Activated T-helper 1 cell treated with anti-CD3 and anti-CD28 coated beads, Interleukin-12 subunit alpha, Interleukin-12 subunit beta, Interleukin-2, Interleukin-4 antibody, amounts not matched to agents 30 ng/mL and 10 ng/mL and 1 ng/mL, durations not matched to agents 14 hours and 24 hours and 36 hours (primary cell): ENCODE measurements at regions not wholly inside any gene's neighbourhood (a gene's known extent, or its start where the extent isn't known, plus 50 kb on each side); places are given as distances from the start of the nearest gene placed in this dataset.

Source experiments
- DNase-seq: peaks from one replicate; pipeline ENCODE4 v3.0.0; 2021; ENCODE audit warnings: low spot score
- H3K27ac Mint-ChIP-seq: one replicate; pipeline ENCODE4 v1.8.0; 2021; ENCODE audit warnings: mild to moderate bottlenecking, mixed read lengths
- H3K27me3 Mint-ChIP-seq: one replicate; pipeline ENCODE4 v1.8.0; 2022; ENCODE audit warnings: mild to moderate bottlenecking, moderate library complexity, mixed read lengths; ENCODE audit not compliant: insufficient read depth
- H3K36me3 Mint-ChIP-seq: one replicate; pipeline ENCODE4 v1.8.0; 2021; ENCODE audit warnings: low read depth, mixed read lengths
- H3K4me1 Mint-ChIP-seq: one replicate; pipeline ENCODE4 v1.8.0; 2021; ENCODE audit warnings: low read depth, mixed read lengths
- H3K4me3 Mint-ChIP-seq: one replicate; pipeline ENCODE4 v1.8.0; 2021; ENCODE audit warnings: mild to moderate bottlenecking, moderate library complexity, mixed read lengths
- H3K9me3 Mint-ChIP-seq: one replicate; pipeline ENCODE4 v1.8.0; 2021; ENCODE audit warnings: mixed read lengths
- intact Hi-C: fragments of 100-400 bp; cut with micrococcal nuclease; formaldehyde crosslinking; loops from one replicate; pipeline ENCODE4 v1.15.1; 2024

DNA sequence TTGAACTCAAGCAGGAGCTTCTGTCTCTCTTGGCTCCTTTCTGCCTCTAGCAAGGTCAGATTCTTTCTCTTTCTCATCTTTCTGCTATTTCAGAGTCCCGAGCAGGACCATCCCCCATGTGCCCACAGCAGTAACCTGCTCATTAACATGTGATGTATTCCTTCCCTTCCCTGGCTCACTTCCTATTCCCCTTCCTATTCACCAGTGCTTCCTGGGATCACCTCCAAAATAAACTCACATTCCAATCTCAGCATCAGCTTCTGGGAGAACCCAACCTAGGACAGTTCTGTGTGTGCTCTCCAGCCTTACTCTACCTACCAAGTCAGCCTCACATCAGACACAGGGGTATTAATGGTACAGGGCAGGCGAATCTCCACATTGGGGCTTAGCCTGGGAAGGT is 546.4 kb upstream of the SALL1 start:
- peaks cover 15% of the 10 kb centered on the region for H3K9me3 Mint-ChIP-seq
- H3K27me3 Mint-ChIP-seq = no peaks in the 10 kb centered on the region
- intact Hi-C loops = no loop called here
- H3K27ac Mint-ChIP-seq = no peak overlapping the region
- H3K36me3 Mint-ChIP-seq = no peaks in the 10 kb centered on the region
- H3K4me1 Mint-ChIP-seq = no peaks in the 10 kb centered on the region
- DNase-seq = no peak
- H3K4me3 Mint-ChIP-seq = no peak overlapping the region

DNA sequence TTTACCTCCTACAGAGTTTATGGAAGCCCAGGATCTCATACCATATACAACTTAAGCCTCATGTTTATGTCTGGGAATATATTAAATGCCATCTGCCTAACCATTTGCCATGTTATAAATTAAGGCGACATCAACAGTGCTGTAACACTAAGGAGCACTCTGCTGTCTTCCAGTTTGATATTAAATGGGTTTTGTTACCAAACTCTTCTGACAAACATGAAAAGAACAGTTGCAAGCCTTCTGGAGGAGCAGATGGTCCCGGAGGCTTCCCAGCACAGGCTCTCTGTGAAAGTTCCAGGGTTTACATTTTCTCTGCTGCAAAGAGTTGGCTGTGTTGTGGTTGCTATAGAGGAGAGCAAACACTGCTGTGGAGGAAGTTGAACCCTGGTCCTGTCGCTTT is 545.3 kb upstream of the SALL1 start:
- no peaks in the 10 kb centered on the region for H3K36me3 Mint-ChIP-seq
- no peak for DNase-seq
- no peak overlapping the region for H3K4me3 Mint-ChIP-seq
- H3K9me3 Mint-ChIP-seq = peaks cover 12% of the 10 kb centered on the region
- no peaks in the 10 kb centered on the region for H3K4me1 Mint-ChIP-seq
- H3K27ac Mint-ChIP-seq = no peak overlapping the region
- H3K27me3 Mint-ChIP-seq = no peaks in the 10 kb centered on the region
- intact Hi-C loops = no loop called here

GRCh38 chr16:51691109-51691508 is 540.0 kb upstream of the SALL1 start:
- no peak for DNase-seq
- intact Hi-C loops = no loop called here
- Mint-ChIP-seq H3K36me3 (no peaks in the 10 kb centered on the region), H3K27ac (no peak overlapping the region), H3K27me3 (no peaks in the 10 kb centered on the region), H3K4me3 (no peak overlapping the region), H3K9me3 (peaks cover 24% of the 10 kb centered on the region), H3K4me1 (no peaks in the 10 kb centered on the region)

DNA sequence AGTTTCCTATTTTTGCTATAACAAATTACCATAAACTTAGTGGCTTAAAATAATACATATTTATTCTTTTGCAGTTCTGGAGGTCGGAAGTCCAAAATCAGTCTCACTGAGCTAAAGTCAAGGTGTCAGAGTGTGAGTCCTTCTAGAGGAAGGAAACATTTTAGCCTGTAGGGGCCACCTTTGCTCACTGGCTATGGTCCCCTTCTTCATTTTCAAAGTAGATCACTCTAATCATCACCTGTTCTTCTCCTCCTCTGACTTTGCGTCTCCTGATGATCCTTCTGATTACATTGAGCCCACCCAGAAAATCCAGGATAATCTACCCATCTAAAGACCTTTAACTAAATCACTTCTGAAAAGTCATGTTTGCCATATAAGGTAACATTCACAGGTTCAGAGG is 534.4 kb upstream of the SALL1 start:
- no peak overlapping the region for H3K27ac Mint-ChIP-seq
- H3K4me1 Mint-ChIP-seq = no peaks in the 10 kb centered on the region
- no peak for DNase-seq
- no peak overlapping the region for H3K4me3 Mint-ChIP-seq
- no peaks in the 10 kb centered on the region for H3K36me3 Mint-ChIP-seq
- peaks cover 24% of the 10 kb centered on the region for H3K9me3 Mint-ChIP-seq
- no peaks in the 10 kb centered on the region for H3K27me3 Mint-ChIP-seq
- intact Hi-C loops = no loop called here

DNA sequence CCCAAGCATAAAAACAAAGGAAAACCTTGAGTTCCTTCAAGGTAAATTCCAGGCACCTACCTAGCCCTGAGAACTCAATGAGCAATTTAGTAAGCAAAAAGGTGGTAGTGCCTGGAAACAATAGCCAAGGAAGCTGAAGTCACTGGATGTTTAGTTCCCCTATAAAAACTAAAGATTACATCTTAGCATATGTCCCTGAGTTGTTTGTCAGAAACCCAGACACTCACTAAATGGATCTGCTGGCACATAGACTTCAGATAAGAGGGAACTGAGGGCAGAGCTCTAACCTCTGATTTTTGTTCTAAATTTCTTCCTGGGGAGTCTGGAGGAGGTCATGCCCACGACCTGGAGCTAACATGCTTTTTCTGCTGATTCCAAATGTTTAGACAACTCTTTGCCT is 532.8 kb upstream of the SALL1 start:
- intact Hi-C loops = no loop called here
- peaks cover 21% of the 10 kb centered on the region for H3K9me3 Mint-ChIP-seq

DNA sequence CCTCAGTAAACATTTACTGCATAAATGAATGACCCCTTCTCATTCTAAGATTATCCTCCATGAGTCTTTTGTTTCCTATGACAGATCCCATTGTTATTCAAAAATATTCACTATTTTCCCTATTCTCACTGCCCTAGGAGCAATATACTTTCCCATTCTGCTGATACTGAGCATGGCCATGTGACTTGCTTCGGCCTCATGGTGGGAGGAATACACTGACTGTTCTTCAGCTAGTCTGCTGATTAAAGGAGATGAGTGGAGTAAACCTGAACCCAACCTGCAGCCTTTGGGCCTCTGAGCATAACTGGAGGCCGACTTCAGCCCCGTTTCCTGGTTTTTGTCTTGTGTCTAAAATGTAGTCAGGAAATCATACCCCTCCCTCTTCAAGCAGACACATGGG is 531.8 kb upstream of the SALL1 start:
- Mint-ChIP-seq H3K4me3 (no peak overlapping the region), H3K9me3 (peaks cover 24% of the 10 kb centered on the region), H3K27me3 (no peaks in the 10 kb centered on the region), H3K36me3 (no peaks in the 10 kb centered on the region), H3K4me1 (no peaks in the 10 kb centered on the region), H3K27ac (no peak overlapping the region)
- intact Hi-C loops = no loop called here
- no peak for DNase-seq

More for the DNA sequence above, 532.8 kb upstream of the SALL1 start:
- Mint-ChIP-seq H3K4me1 (no peaks in the 10 kb centered on the region), H3K4me3 (no peak overlapping the region), H3K36me3 (no peaks in the 10 kb centered on the region), H3K27ac (no peak overlapping the region), H3K27me3 (no peaks in the 10 kb centered on the region)
- no peak for DNase-seq

GRCh38 chr16:51674615-51675014 is 523.5 kb upstream of the SALL1 start:
- intact Hi-C loops = no loop called here
- H3K27ac Mint-ChIP-seq = no peak overlapping the region
- peaks cover 27% of the 10 kb centered on the region for H3K9me3 Mint-ChIP-seq
- H3K36me3 Mint-ChIP-seq = no peaks in the 10 kb centered on the region
- no peaks in the 10 kb centered on the region for H3K27me3 Mint-ChIP-seq
- H3K4me3 Mint-ChIP-seq = no peak overlapping the region
- no peaks in the 10 kb centered on the region for H3K4me1 Mint-ChIP-seq
- no peak for DNase-seq

GRCh38 chr16:51670527-51670926 is 519.5 kb upstream of the SALL1 start:
- H3K9me3 Mint-ChIP-seq = peaks cover 34% of the 10 kb centered on the region
- no peak overlapping the region for H3K27ac Mint-ChIP-seq
- H3K4me1 Mint-ChIP-seq = no peaks in the 10 kb centered on the region
- no peak for DNase-seq
- H3K4me3 Mint-ChIP-seq = no peak overlapping the region
- H3K36me3 Mint-ChIP-seq = no peaks in the 10 kb centered on the region
- H3K27me3 Mint-ChIP-seq = no peaks in the 10 kb centered on the region
- intact Hi-C loops = no loop called here

DNA sequence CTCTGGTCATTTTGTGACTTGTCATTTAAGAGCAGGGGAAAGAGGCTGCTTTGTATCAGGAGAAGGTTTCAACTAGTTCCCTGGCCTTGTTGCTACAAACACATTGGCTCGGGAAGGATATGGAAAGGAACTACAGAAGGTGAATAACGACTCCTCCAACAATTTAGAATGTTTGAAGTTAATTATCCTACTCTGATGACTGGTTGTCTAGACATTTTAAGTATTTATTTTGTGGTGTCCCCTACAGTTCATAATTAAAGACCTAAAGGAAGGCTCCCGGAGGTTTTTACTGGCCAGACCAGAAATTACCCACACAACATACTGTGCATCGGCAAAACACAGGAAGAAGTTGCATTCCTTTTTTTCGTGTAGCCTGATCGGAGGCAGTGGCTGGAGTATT is 515.8 kb upstream of the SALL1 start:
- intact Hi-C loops = no loop called here
- Mint-ChIP-seq H3K27me3 (no peaks in the 10 kb centered on the region), H3K4me3 (no peak overlapping the region), H3K4me1 (no peaks in the 10 kb centered on the region), H3K27ac (no peak overlapping the region), H3K36me3 (no peaks in the 10 kb centered on the region), H3K9me3 (peaks cover 21% of the 10 kb centered on the region)
- DNase-seq = no peak

DNA sequence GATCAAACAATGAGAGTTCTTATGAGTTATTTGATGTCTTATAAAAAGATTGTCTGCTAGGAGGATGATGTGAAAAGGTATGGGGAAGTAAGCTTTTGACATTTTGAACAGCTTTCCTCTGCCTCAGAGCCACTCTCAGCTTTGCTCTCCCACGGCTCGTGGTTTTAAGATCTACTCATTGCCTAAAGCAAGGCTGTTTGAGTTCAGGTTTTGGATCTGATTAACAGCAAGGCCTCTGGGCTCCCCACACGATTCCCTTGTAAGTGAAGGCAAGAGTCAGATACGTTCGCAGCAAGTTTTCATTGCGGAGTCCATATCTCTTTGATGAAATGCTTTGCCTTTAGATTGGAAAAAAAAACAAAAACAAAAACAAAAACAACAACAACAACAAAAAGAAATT is 515.0 kb upstream of the SALL1 start:
- H3K36me3 Mint-ChIP-seq = no peaks in the 10 kb centered on the region
- H3K4me3 Mint-ChIP-seq = no peak overlapping the region
- H3K9me3 Mint-ChIP-seq = peaks cover 21% of the 10 kb centered on the region
- no peaks in the 10 kb centered on the region for H3K4me1 Mint-ChIP-seq
- no peak overlapping the region for H3K27ac Mint-ChIP-seq
- intact Hi-C loops = no loop called here
- no peaks in the 10 kb centered on the region for H3K27me3 Mint-ChIP-seq
- no peak for DNase-seq

GRCh38 chr16:51665436-51665998 is 514.4 kb upstream of the SALL1 start:
- H3K27ac Mint-ChIP-seq = no peak overlapping the region
- intact Hi-C loops = no loop called here
- H3K4me3 Mint-ChIP-seq = no peak overlapping the region
- H3K9me3 Mint-ChIP-seq = peaks cover 25% of the 10 kb centered on the region
- no peak for DNase-seq
- H3K4me1 Mint-ChIP-seq = no peaks in the 10 kb centered on the region
- H3K27me3 Mint-ChIP-seq = no peaks in the 10 kb centered on the region
- no peaks in the 10 kb centered on the region for H3K36me3 Mint-ChIP-seq

GRCh38 chr16:51658531-51658930 is 507.5 kb upstream of the SALL1 start:
- no peak overlapping the region for H3K4me3 Mint-ChIP-seq
- H3K27me3 Mint-ChIP-seq = no peaks in the 10 kb centered on the region
- intact Hi-C loops = no loop called here
- no peak overlapping the region for H3K27ac Mint-ChIP-seq
- DNase-seq = no peak
- H3K9me3 Mint-ChIP-seq = peaks cover 17% of the 10 kb centered on the region
- no peaks in the 10 kb centered on the region for H3K4me1 Mint-ChIP-seq
- no peaks in the 10 kb centered on the region for H3K36me3 Mint-ChIP-seq

GRCh38 chr16:51657848-51658247 is 506.8 kb upstream of the SALL1 start:
- no peaks in the 10 kb centered on the region for H3K36me3 Mint-ChIP-seq
- no peak overlapping the region for H3K27ac Mint-ChIP-seq
- no peaks in the 10 kb centered on the region for H3K4me1 Mint-ChIP-seq
- no peak for DNase-seq
- intact Hi-C loops = no loop called here
- no peaks in the 10 kb centered on the region for H3K27me3 Mint-ChIP-seq
- H3K4me3 Mint-ChIP-seq = no peak overlapping the region
- H3K9me3 Mint-ChIP-seq = peaks cover 18% of the 10 kb centered on the region

- Mint-ChIP-seq H3K27ac (no peak overlapping the region), H3K4me1 (no peaks in the 10 kb centered on the region), H3K36me3 (no peaks in the 10 kb centered on the region), H3K27me3 (no peaks in the 10 kb centered on the region), H3K4me3 (no peak overlapping the region), H3K9me3 (peaks cover 13% of the 10 kb centered on the region)
- intact Hi-C loops = no loop called here
- DNase-seq = no peak
Observed at GRCh38 chr16:51655249-51655648, 504.2 kb upstream of the SALL1 start.
